ENCODE measurements at regions not wholly inside any gene's neighbourhood (a gene's known extent, or its start where the extent isn't known, plus 50 kb on each side); places are given as distances from the start of the nearest gene placed in this dataset.
"Not testable (repeated sequence)": the region's sequence is repeated elsewhere in the genome, so short reads cannot be mapped to it uniquely, and the experiment has no call there.

DNA sequence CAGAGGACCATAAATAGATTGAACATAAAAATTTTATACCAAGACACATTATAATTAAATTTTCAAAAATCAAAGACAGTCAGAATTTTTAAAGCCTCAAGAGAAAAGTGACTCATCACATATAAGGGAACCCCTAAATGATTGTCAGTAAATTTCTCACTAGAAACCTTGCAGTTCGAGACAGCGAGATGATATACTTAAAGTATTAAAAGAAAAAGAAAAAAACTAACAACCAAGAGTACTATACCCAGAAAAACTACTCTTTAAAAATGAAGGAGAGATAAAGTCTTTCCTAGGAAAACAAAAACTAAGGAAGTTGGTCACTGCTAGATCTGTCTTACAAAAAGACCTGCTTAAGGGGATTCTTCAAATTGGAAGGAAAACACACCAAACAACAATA is 251.4 kb upstream of the MSX2 start:
- in situ Hi-C loops (cut with MboI; ENCODE audit: low pct_unique_long_range_greater_than_20kb, low sequenced_read_pairs, unreplicated experiment): no loop called here

DNA sequence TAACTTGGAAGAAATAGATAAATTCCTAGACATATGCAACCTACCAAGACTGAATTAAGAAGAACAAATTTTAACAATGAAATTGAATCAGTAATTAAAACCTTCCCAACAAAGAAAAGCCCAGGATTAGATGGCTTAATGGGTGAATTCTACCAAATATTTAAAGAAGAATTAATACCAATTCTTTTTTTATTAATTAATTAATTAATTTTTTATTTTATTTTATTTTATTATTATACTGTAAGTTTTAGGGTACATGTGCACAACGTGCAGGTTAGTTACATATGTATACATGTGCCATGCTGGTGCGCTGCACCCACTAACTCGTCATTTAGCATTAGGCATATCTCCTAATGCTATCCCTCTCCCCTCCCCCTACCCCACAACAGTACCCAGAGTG is 248.4 kb upstream of the MSX2 start:
- in situ Hi-C loops (cut with MboI; ENCODE audit: low pct_unique_long_range_greater_than_20kb, low sequenced_read_pairs, unreplicated experiment); DNase-seq (ENCODE audit: low spot score): not testable (repeated sequence)

More for the DNA sequence above, 251.4 kb upstream of the MSX2 start:
- DNase-seq (ENCODE audit: low spot score): no peak
- TF ChIP-seq, protein P1, sequence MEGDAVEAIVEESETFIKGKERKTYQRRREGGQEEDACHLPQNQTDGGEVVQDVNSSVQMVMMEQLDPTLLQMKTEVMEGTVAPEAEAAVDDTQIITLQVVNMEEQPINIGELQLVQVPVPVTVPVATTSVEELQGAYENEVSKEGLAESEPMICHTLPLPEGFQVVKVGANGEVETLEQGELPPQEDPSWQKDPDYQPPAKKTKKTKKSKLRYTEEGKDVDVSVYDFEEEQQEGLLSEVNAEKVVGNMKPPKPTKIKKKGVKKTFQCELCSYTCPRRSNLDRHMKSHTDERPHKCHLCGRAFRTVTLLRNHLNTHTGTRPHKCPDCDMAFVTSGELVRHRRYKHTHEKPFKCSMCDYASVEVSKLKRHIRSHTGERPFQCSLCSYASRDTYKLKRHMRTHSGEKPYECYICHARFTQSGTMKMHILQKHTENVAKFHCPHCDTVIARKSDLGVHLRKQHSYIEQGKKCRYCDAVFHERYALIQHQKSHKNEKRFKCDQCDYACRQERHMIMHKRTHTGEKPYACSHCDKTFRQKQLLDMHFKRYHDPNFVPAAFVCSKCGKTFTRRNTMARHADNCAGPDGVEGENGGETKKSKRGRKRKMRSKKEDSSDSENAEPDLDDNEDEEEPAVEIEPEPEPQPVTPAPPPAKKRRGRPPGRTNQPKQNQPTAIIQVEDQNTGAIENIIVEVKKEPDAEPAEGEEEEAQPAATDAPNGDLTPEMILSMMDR (IDR thresholded peaks at IDR 0.05; ENCODE audit: extremely low read depth, insufficient read depth, missing control alignments): no peak

DNA sequence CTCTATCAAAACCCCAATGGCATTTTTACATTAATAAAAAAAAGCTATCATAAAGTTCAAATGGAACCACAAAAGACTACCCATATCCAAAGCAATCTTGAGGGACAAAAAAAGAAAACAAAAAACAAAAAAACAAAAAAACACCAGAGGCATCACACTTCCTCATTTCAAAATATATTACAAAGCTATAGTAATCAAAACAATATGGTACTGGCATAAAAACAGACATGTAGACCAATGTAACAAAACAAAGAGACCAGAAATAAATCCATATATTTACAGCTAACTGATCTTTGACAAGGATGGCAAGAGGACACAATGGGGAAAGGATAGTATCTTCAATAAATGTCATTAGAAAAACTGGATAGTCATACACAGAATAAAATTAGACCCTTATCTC is 245.1 kb upstream of the MSX2 start:
- TF ChIP-seq, protein P1 (IDR thresholded peaks at IDR 0.05; ENCODE audit: extremely low read depth, insufficient read depth, missing control alignments): no peak
- in situ Hi-C loops (cut with MboI; ENCODE audit: low pct_unique_long_range_greater_than_20kb, low sequenced_read_pairs, unreplicated experiment): no loop called here
- no peak for DNase-seq (ENCODE audit: low spot score)

DNA sequence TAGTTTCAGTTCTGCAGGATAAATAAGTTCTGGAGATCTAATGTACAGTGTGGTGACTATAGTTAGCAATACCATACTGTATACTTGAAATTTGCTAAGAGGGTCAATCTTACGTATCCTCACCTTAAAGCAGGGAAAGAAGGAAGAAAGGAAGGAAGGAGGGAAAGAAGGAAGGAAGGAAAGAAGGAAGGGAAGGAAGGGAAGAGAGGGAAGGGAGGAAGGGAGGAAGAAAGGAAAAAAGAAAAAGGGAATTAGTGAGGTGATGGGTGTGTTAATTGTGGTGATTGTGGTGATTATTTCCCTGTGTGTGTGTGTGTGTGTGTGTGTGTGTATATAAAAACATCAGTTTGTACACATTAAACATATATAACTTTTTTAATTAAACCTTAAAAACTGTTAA is 242.6 kb upstream of the MSX2 start:
- TF ChIP-seq, protein P1 (IDR thresholded peaks at IDR 0.05; ENCODE audit: extremely low read depth, insufficient read depth, missing control alignments): no peak
- no peak for DNase-seq (ENCODE audit: low spot score)
- in situ Hi-C loops (cut with MboI; ENCODE audit: low pct_unique_long_range_greater_than_20kb, low sequenced_read_pairs, unreplicated experiment): no loop called here

DNA sequence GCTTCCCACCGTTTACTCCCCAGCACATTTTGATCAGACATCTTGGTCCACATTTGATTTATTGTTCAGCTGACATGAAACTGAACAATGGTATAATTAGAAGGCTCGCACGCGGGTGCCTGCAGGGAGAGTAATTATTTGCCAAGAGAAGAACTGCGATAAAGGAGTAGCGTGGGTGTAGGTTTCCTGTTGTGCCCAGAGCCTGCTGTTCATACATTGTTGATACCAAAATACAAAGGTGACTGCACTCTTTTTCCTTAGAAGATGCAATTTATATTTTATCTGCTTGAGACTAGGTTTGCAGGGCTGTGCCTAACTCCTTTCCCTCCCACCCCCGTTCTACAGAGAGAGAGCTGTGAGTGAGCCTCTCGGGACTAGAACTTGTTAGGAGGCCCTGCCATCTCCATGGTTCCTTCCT is 241.8 kb upstream of the MSX2 start:
- no peak for DNase-seq (ENCODE audit: low spot score)
- in situ Hi-C loops (cut with MboI; ENCODE audit: low pct_unique_long_range_greater_than_20kb, low sequenced_read_pairs, unreplicated experiment): no loop called here
- TF ChIP-seq, protein P1 (IDR thresholded peaks at IDR 0.05; ENCODE audit: extremely low read depth, insufficient read depth, missing control alignments): no peak

DNA sequence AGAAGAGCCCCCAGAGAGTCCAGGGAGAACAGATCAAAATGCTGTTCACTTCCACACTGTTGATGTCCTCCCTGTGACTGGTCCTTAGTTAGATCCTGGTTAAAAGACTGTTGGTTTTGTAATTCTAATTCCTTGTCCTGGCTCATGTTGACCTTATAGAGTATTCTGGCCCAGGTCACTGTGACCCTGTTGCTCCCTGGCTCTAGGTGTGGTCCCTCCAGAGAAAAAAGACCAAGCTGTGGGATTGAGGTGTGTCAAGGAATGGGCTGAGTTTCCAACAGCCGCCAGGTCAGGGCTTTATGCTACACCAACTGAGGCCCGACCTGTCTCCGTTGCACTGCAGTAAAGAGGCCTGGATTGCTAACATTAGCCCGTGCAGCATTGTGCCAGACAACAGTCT is 241.0 kb upstream of the MSX2 start:
- TF ChIP-seq, protein P1 (IDR thresholded peaks at IDR 0.05; ENCODE audit: extremely low read depth, insufficient read depth, missing control alignments): no peak
- in situ Hi-C loops (cut with MboI; ENCODE audit: low pct_unique_long_range_greater_than_20kb, low sequenced_read_pairs, unreplicated experiment): no loop called here
- DNase-seq (ENCODE audit: low spot score): no peak

DNA sequence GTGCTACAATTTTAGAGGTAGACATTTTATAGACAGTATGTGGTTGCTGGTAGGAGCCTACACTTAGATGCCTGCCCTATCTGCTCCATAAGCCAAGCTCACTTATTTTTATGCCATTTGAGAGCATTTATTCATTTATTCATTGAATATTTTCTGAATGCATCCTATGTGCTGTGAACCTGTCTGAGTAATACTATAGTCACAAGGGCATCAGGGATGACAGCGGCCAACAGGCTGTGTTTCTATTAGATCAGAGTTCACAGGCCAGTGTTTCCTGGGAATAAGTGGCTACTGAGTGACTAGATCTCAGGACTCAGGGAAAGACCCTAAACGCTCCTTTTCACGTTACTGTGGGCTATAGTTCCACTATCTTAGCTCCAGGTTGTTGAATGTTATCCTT is 235.2 kb upstream of the MSX2 start:
- in situ Hi-C loops (cut with MboI; ENCODE audit: low pct_unique_long_range_greater_than_20kb, low sequenced_read_pairs, unreplicated experiment): no loop called here
- no peak for DNase-seq (ENCODE audit: low spot score)
- TF ChIP-seq, protein P1 (IDR thresholded peaks at IDR 0.05; ENCODE audit: extremely low read depth, insufficient read depth, missing control alignments): no peak
